ELF-1 (cell line): ENCODE measurements at regions not wholly inside any gene's neighbourhood (a gene's known extent, or its start where the extent isn't known, plus 50 kb on each side); places are given as distances from the start of the nearest gene placed in this dataset.

Experiments
- DNase-seq: peaks from one replicate; pipeline ENCODE4 v3.0.0-alpha.2; 2016; ENCODE audit warnings: low read depth, low spot score

GRCh38 chr2:611519-611918 is 65.7 kb downstream of the TMEM18 start:
- DNase-seq, result no peak

GRCh38 chr2:610491-610890 is 66.7 kb downstream of the TMEM18 start:
- no peak for DNase-seq

- DNase-seq, result no peak
These were observed 67.3 kb downstream of the TMEM18 start for GRCh38 chr2:609881-610280.

DNA sequence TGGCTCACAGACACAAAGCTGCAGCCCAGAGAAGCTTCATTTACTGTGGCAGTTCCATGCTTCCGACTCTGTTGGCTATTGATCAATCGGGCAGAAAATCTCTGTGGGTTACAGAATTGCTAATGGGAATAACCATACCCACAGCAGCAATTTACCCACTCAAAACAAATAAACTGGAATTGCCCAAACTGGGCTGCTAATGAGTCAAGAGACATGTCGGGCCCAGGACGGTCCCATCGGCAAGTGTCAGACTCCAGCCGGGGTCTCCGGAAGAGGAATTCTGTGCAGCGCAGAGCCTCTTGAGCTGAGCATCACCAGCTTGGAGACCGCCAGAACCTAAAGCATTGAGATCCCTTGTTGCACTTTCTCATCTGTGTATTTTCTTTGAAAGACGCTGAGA is 67.8 kb downstream of the TMEM18 start:
- no peak for DNase-seq

DNA sequence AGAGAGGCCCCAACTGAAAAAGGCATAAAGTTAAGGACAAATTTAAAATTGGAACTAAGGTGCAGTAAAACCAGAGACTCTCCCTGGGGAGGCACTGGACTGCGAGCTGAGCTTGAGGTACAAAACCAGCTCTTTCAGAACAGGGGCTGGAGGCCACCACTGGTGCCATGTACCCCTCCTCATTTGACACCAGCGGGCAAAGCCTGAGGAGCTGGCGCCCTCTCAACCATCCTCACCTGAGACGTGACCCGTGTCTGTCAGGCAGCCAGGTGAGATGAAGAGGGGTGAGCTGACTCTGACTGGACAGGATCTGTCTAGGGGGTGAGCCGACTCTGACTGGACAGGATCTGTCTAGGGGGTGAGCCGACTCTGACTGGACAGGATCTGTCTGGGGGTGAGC is 68.5 kb downstream of the TMEM18 start:
- no peak for DNase-seq

- DNase-seq, result no peak
These were observed 68.9 kb downstream of the TMEM18 start for GRCh38 chr2:608297-608696.

DNA sequence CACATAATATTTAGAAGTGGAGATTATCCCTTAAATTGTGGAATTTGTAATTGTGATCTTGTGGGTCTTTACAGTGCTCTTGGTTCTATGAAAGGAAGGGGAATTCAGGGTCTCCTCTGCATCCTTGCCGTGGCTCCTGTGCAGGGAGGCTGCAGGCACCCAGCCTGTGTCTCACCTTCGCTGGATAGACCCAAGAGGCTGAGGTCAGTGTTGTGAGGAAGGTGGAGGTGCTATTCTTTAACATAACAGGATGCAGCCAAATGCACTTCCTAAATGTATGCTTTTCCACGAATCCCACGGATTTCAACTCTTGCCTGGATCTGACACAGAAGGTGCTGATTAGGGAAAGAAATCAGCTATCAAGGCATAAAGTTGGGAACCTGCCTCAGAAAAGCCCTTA is 69.5 kb downstream of the TMEM18 start:
- no peak for DNase-seq

DNA sequence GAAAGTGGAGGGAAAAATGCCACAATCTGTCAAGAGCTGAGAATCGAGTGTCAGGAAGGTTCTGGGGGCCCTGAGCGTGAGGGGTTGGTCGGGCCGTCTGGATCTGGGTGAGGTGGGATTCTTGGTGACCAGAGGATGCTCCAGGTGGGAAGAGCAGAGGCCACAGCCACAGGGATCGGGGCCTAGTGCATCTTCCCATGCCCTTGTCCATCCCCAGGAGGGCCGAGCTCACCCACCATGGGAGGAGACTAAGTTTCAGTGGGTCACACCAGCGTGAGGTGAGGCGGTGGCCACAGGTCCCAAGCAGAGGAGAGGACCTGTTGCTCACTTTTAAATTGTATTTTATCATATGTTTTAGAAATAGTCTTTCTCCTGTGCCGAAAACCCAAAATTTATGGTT is 70.0 kb downstream of the TMEM18 start:
- no peak for DNase-seq

GRCh38 chr2:605674-606608 is 71.3 kb downstream of the TMEM18 start:
- no peak for DNase-seq

DNA sequence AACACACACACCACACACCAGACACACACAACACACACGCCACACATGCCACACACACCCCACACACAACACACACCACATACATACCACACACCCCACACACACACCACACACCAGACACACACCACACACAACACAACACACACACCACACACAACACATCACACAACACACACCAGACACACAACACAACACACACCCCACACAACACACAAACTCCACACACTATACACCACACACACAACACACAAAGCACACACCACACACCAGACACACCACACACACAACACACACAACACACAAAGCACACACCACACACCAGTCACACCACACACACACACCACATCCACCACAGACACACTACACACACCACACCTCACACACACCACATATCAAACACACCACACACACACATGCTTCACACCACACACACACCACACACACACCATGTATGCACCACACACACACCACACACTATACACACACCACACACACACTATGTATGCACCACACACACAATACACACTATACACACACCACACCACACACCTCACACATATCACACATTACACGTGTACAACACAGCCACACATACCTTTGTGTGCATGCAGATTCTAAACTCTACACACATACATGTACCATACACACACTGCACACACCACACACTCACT is 72.2 kb downstream of the TMEM18 start:
- no peak for DNase-seq

GRCh38 chr2:604385-604784 is 72.8 kb downstream of the TMEM18 start:
- no peak for DNase-seq

DNA sequence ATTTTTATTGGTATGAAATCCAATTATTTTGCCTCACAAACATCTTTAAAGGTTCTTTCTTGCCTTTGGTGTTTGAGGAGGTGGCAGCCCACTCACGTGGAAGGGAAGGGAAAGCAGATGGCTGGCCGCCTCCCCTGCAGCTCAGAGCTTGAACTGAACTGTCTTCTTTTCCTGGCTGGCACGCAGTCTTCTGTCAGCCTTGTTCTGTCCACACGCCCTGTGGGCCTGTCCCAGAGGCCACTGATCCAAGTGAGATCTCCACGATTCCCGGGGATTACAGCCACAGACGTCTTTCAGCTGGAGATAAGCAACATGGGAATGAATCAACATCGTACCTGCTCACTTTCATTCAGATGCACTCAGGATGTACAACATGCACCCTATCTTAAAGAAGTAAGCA is 73.3 kb downstream of the TMEM18 start:
- DNase-seq, result no peak

- no peak for DNase-seq
These were observed 73.8 kb downstream of the TMEM18 start for GRCh38 chr2:603427-603826.

DNA sequence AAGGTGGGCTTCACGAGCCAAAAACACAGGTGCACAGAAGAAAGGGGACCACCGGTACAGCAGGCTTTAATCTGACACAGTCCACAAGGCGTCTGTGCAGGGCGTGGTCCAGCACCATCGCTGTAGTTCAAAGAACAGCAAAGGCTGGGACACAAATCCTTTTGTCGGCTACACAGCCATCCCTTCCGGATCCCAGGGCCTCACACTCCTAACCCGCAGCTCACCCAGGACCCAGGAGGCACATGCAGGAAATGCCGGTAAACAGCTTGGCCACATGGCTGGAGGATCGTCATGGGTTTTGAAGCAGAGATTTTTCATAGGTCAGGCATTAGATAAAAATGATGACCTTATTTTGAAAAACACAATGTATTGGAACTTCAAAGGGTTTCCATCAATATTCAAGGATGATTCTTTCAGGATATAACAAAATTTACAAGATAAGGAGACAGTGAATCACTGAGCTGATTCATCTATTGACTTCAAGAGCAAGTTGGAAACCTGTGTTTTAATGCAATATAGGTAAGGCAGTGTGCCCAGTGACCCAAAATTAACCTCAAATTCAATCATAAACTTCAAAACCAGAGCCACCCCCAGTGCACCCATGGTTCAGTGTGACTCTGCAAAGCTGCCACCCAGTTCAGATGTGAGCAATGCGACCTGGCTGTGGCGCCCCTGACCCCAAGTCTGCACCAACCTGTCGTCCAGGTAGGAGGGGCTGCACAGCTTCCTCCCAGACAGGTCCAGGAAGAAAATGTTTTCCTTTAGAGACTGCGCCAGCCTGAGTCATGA is 74.4 kb downstream of the TMEM18 start:
- DNase-seq, result no peak

- DNase-seq, result no peak
These were observed 75.3 kb downstream of the TMEM18 start for GRCh38 chr2:601806-602455.

DNA sequence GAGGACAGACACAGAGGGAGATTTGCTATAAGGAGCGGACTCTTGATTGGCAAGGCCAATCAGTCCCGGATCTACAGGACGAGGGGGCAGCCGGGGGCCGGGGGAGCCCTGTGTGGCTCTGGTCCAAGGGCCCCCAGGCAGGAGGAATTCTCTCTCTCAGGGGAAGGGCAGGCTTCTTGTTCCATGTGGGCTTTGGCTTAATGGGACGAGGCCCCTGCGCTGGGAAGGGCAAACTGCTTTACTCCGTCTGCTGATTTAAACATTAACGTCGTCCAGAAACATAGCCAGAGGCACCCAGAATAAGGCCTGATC is 75.9 kb downstream of the TMEM18 start:
- DNase-seq, result no peak

DNA sequence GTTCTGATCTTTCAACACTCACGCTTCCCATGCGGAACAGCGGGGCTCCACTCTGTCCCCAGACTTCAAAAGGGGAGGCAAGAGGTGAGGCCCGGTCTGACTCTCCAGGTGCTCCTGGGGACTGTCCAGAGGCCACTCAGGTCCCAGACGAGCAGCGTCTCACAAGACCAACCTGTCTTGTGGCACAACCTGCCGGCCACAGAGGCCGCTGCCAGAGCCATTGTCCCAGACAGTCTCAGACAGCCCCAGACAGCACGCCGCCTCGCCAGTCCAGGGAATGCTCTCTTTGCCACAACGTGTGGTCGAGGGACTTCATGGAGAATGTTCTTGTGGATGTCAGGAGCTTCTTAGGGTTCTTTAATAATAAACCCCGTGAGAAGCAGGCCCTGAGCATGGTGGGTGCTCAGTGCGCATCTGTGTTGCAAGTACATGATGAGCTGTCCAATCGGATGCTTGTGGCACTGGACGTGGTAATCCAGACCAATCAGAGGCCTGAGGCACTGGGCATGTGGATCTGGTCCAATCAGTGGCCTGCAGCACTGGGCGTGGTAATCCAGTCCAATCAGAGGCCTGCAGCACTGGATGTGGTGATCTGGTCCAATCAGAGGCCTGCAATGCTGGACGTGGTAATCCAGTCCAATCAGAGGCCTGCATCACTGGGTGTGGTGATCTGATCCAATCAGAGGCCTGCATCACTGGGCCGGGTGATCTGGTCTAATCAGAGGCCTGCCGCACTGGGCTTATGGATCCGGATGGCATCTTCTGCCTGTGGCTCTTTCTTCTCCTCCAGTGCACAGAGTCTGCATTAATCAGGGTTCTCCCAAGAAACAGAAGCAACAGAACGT is 76.4 kb downstream of the TMEM18 start:
- DNase-seq, result no peak

GRCh38 chr2:599601-600000 is 77.6 kb downstream of the TMEM18 start:
- no peak for DNase-seq

- no peak for DNase-seq
These were observed 79.0 kb downstream of the TMEM18 start for GRCh38 chr2:598058-598802.

DNA sequence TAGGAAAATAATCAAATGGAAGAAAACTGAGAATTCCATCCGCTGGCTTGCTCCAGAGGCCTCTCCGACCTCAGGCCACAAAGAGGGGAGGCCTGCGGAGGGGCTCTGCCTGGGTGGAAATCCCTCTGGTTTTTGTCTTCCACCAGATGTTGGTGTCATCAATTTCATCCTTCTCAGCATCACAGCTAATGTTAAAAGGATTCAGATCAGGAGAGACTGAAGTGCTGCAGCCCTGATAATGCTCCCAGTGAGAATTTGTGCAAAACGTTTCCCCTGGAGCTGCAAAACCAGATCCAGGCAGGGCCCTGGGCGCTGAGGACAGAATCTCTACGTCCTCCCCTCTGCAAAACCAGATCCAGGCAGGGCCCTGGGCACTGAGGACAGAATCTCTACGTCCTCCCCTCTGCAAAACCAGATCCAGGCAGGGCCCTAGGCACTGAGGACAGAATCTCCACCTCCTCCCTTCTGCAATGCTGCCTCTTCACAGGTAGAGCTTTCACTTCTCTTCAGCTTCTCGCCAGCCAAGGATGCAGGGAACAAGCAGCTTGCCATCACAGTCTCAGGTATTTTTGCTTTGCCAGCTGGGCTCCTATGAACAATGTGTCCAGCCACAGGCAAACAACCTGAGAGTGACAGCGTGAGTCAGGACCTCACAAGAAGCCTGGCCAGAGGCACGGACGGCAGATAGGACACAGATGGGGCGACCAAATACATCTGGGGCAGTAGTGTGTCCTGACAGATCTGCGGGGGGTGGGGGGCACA is 81.2 kb downstream of the TMEM18 start:
- no peak for DNase-seq
